GM10266 (cell line): ENCODE measurements at regions not wholly inside any gene's neighbourhood (a gene's known extent, or its start where the extent isn't known, plus 50 kb on each side); places are given as distances from the start of the nearest gene placed in this dataset.

Source experiments
- DNase-seq: peaks from one replicate; pipeline ENCODE4 v3.0.0; 2012; ENCODE audit errors: extremely low spot score
- CTCF ChIP-seq: IDR thresholded peaks from 2 replicates; pipeline ENCODE4 v1.5.1; 2012; ENCODE audit warnings: mild to moderate bottlenecking, low read depth; ENCODE audit not compliant: control insufficient read depth, insufficient read depth; ENCODE audit errors: missing control alignments

DNA sequence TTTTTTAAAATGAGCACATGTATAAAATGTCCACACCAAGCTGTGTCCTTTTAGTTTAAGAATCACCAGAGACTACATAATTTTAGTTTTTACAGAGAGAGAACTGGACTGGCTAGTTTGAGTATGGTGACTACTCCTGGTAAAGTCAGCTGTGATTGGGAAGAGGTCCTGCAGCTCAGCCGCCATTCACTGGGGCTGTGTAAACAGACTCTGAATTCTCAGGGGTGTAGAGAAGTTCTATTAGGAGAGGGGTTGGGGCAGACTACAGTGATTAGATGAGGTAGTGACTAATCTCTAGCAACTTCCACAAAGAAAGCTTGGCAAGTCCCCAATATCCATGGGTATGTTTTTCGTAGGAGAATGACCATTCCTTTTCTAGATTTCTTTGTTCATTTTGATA lies 341.2 kb upstream of the MAP3K7 start:
- no peak for TF ChIP-seq CTCF
- DNase-seq: no peak

GRCh38 chr6:90925726-90926125 lies 338.9 kb upstream of the MAP3K7 start:
- TF ChIP-seq CTCF: no peak
- DNase-seq: no peak

- TF ChIP-seq CTCF: no peak
- DNase-seq: no peak
These were observed 335.5 kb upstream of the MAP3K7 start for GRCh38 chr6:90922325-90922724.

DNA sequence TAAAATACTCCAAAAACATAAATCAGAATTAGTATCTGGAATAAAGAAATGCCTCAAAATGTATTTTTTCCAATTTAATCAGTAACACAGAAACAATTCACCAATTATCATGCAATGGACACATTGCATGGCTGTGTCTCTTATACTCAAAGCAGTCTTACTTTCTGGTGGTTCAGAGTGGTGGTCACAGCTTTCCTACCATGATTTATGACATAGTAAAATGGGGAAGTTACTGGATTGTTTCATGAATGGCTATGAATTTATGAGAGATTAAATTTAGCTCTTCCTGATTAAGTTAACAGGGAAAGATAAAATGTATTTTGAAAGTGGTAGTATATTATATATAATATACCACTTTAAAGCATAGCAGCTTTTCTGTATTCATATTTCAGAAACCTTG lies 331.5 kb upstream of the MAP3K7 start:
- no peak for DNase-seq

GRCh38 chr6:90917376-90917775 lies 330.5 kb upstream of the MAP3K7 start:
- no peak for TF ChIP-seq CTCF
- no peak for DNase-seq

More for the DNA sequence above, 331.5 kb upstream of the MAP3K7 start:
- no peak for TF ChIP-seq CTCF

- DNase-seq: no peak
- TF ChIP-seq CTCF: no peak
These were observed 330.1 kb upstream of the MAP3K7 start for GRCh38 chr6:90916968-90917367.

DNA sequence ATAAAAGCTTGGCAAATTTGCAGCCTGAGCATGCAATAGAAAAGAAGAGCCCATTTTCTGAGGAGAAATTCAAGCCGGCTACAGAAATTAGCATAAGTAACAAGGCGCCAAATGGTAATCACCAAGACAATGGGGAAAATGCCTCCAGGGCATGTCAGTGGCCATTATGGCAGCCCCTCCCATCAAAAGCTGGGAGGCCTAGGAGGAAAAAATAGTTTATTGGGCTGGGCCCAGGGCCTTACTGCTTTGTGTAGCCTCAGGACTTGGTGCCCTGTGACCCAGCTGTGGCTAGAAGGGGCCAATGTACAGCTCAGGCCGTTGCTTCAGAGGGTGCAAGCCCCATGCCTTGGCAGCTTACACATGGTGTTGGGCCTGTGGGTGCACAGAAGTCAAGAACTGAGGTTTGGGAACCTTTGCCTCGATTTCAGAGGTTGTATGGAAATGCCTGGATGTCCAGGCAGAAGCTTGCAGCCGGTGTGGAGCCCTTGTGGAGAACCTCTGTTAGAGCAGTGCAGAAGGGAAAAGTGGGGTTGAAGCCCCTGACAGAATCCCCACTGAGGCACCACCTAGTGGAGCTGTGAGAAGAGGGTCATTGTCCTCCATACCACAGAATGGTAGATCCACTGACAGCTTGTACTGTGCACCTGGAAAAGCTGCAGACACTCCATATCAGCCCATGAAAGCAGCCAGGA lies 328.5 kb upstream of the MAP3K7 start:
- no peak for DNase-seq

More for the DNA sequence above, 328.5 kb upstream of the MAP3K7 start:
- TF ChIP-seq CTCF: no peak
